ENCODE measurements at regions not wholly inside any gene's neighbourhood (a gene's known extent, or its start where the extent isn't known, plus 50 kb on each side); places are given as distances from the start of the nearest gene placed in this dataset.
"Not testable (repeated sequence)": the region's sequence is repeated elsewhere in the genome, so short reads cannot be mapped to it uniquely, and the experiment has no call there.

- Histone ChIP-seq H3K4me3 (no peak overlapping the region), H3K27me3 (no peaks in the 10 kb centered on the region), H3K27ac (no peak overlapping the region), H3K4me1 (no peaks in the 10 kb centered on the region), H3K36me3 (ENCODE audit: low read depth, missing control alignments) (no peaks in the 10 kb centered on the region), H3K9me3 (no peaks in the 10 kb centered on the region)
- 83 to 87% methylated on average over 3 of the region's 3 CpGs for WGBS, 2 donors
- no peak for TF ChIP-seq POLR2A (IDR thresholded peaks at IDR 0.05)
- no peak for TF ChIP-seq CTCF (IDR thresholded peaks at IDR 0.05)
- DNase-seq = no peak
- intact Hi-C loops (cut with DNase I; ENCODE audit: low total_unique reads) = no loop called here
These were observed 222.2 kb upstream of the STXBP5 start for GRCh38 chr6:146981981-146982380.

- no peaks in the 10 kb centered on the region for H3K4me1 ChIP-seq
- no peaks in the 10 kb centered on the region for H3K9me3 ChIP-seq
- DNase-seq = no peak
- no peak overlapping the region for H3K4me3 ChIP-seq
- H3K27me3 ChIP-seq = no peaks in the 10 kb centered on the region
- WGBS, 2 donors = 80 to 82% methylated on average over 11 of the region's 11 CpGs
- H3K36me3 ChIP-seq (ENCODE audit: low read depth, missing control alignments) = no peaks in the 10 kb centered on the region
- intact Hi-C loops (cut with DNase I; ENCODE audit: low total_unique reads) = no loop called here
- H3K27ac ChIP-seq = no peak overlapping the region
- TF ChIP-seq POLR2A (IDR thresholded peaks at IDR 0.05) = no peak
- no peak for TF ChIP-seq CTCF (IDR thresholded peaks at IDR 0.05)
These were observed 219.8 kb upstream of the STXBP5 start for GRCh38 chr6:146984251-146984924.

GRCh38 chr6:146985111-146985510 is 219.1 kb upstream of the STXBP5 start:
- TF ChIP-seq POLR2A (IDR thresholded peaks at IDR 0.05) (no peak), CTCF (IDR thresholded peaks at IDR 0.05) (no peak)
- DNase-seq = no peak
- H3K4me1 ChIP-seq = no peaks in the 10 kb centered on the region
- no peaks in the 10 kb centered on the region for H3K27me3 ChIP-seq
- no peaks in the 10 kb centered on the region for H3K9me3 ChIP-seq
- intact Hi-C loops (cut with DNase I; ENCODE audit: low total_unique reads) = no loop called here
- H3K36me3 ChIP-seq (ENCODE audit: low read depth, missing control alignments) = no peaks in the 10 kb centered on the region
- H3K4me3 ChIP-seq = no peak overlapping the region
- H3K27ac ChIP-seq = no peak overlapping the region
- WGBS, 2 donors = 58 to 65% methylated on average over 3 of the region's 3 CpGs

- WGBS, 2 donors = 92 to 100% methylated on average over 2 of the region's 2 CpGs
- no peak for TF ChIP-seq CTCF (IDR thresholded peaks at IDR 0.05)
- TF ChIP-seq POLR2A (IDR thresholded peaks at IDR 0.05) = no peak
- Histone ChIP-seq H3K4me1 (no peaks in the 10 kb centered on the region), H3K36me3 (ENCODE audit: low read depth, missing control alignments) (no peaks in the 10 kb centered on the region), H3K9me3 (no peaks in the 10 kb centered on the region), H3K27ac (no peak overlapping the region), H3K4me3 (no peak overlapping the region), H3K27me3 (no peaks in the 10 kb centered on the region)
- intact Hi-C loops (cut with DNase I; ENCODE audit: low total_unique reads) = no loop called here
- DNase-seq = no peak
These were observed 218.3 kb upstream of the STXBP5 start for GRCh38 chr6:146985966-146986365.

- H3K9me3 ChIP-seq; intact Hi-C loops (cut with DNase I; ENCODE audit: low total_unique reads); H3K4me1 ChIP-seq; H3K36me3 ChIP-seq (ENCODE audit: low read depth, missing control alignments); DNase-seq; H3K27ac ChIP-seq; H3K4me3 ChIP-seq; H3K27me3 ChIP-seq: not testable (repeated sequence)
- WGBS, 2 donors = 67 to 100% methylated on average over 1 of the region's 1 CpG
These were observed 216.3 kb upstream of the STXBP5 start for GRCh38 chr6:146987938-146988337.
